A549 (cell line): ENCODE measurements at regions not wholly inside any gene's neighbourhood (a gene's known extent, or its start where the extent isn't known, plus 50 kb on each side); places are given as distances from the start of the nearest gene placed in this dataset.

Source experiments
- CEBPB ChIP-seq, 2 experiments: fragments of >200 bp in 1 of 2; sonication (Bioruptor Twin) in 1 of 2; formaldehyde crosslinking in 1 of 2; IDR thresholded peaks; 2 replicates each; pipeline ENCODE4 v1.6.1; 2012 to 2016
- CTCF ChIP-seq: fragments of >200 bp; sonication (Bioruptor Twin); formaldehyde crosslinking; IDR thresholded peaks from 3 replicates; pipeline ENCODE4 v1.5.1; 2016
- JUN ChIP-seq, 2 experiments: fragments of >200 bp; sonication (Bioruptor Twin); formaldehyde crosslinking; IDR thresholded peaks; 2 replicates in 1 of 2; 3 replicates in 1 of 2; pipeline ENCODE4 v1.6.1; 2016 to 2017
- USF2 ChIP-seq: fragments of 450-650 bp; IDR thresholded peaks from 2 replicates; pipeline ENCODE4 v1.6.1; 2014; ENCODE audit warnings: antibody characterized with exemption

- TF ChIP-seq CTCF (no peak), CEBPB (IDR thresholded peaks at IDR 0.05) (no peak), JUN (IDR thresholded peaks at IDR 0.05) (no peak), USF2 (no peak)
These were observed 724.9 kb upstream of the ARRDC4 start for GRCh38 chr15:97235611-97235985.
